Breast epithelium (tissue), 4 donors: ENCODE measurements at regions not wholly inside any gene's neighbourhood (a gene's known extent, or its start where the extent isn't known, plus 50 kb on each side); places are given as distances from the start of the nearest gene placed in this dataset.

Experiments
- DNase-seq, 2 donors: peaks; one replicate each; pipeline ENCODE4 v3.0.0-alpha.2; 2019; ENCODE audit warnings: low spot score in 2 of 2
- H3K27ac ChIP-seq, 2 donors: fragments of 200-600 bp; sonication (generic) in 1 of 2; one replicate each; pipeline ENCODE4 v1.5.1; 2016 to 2019; ENCODE audit warnings: mild to moderate bottlenecking in 1 of 2
- H3K27me3 ChIP-seq, 2 donors: fragments of 200-600 bp; sonication (generic) in 1 of 2; one replicate each; pipeline versions ENCODE4 v1.5.1 to v1.6.0; 2017 to 2019; ENCODE audit warnings: control low read depth in 1 of 2, mild to moderate bottlenecking in 1 of 2
- H3K36me3 ChIP-seq: fragments of 200-600 bp; one replicate; pipeline ENCODE4 v1.5.1; 2019
- H3K4me1 ChIP-seq, 2 donors: fragments of 200-600 bp; sonication (generic); one replicate each; pipeline ENCODE4 v1.5.1; 2016 to 2019; ENCODE audit warnings: control low read depth in 1 of 2
- H3K4me3 ChIP-seq, 3 donors: fragments of 200-600 bp; sonication (generic); 1 replicate in 2 of 3; 2 replicates in 1 of 3; pipeline ENCODE4 v1.5.1; 2016 to 2019; ENCODE audit warnings: mild to moderate bottlenecking in 3 of 3, moderate library complexity in 2 of 3
- H3K9me3 ChIP-seq, 2 donors: fragments of 200-600 bp; sonication (generic) in 1 of 2; one replicate each; pipeline ENCODE4 v1.5.1; 2016 to 2019; ENCODE audit warnings: control low read depth in 1 of 2
- POLR2A ChIP-seq: fragments of 450-650 bp; IDR thresholded peaks from one replicate; pipeline ENCODE4 v1.6.1; 2016; ENCODE audit warnings: antibody characterized with exemption, mild to moderate bottlenecking, moderate library complexity
- POLR2AphosphoS5 ChIP-seq, 3 donors: sonication (generic); formaldehyde crosslinking; IDR thresholded peaks; one replicate each; pipeline ENCODE4 v1.6.1; 2017; ENCODE audit warnings: antibody characterized with exemption in 3 of 3
- intact Hi-C: fragments of 100-400 bp; cut with DNase I; formaldehyde crosslinking; loops from one replicate; pipeline ENCODE4 v1.15.1; 2023; ENCODE audit warnings: low total_unique reads
- TF ChIP-seq, protein P1 (sequence below), 3 donors: fragments of 450-650 bp; IDR thresholded peaks; one replicate each; pipeline ENCODE4 v1.5.1; 2016 to 2017; ENCODE audit warnings: antibody characterized with exemption in 3 of 3, mild to moderate bottlenecking in 3 of 3, moderate library complexity in 3 of 3

DNA sequence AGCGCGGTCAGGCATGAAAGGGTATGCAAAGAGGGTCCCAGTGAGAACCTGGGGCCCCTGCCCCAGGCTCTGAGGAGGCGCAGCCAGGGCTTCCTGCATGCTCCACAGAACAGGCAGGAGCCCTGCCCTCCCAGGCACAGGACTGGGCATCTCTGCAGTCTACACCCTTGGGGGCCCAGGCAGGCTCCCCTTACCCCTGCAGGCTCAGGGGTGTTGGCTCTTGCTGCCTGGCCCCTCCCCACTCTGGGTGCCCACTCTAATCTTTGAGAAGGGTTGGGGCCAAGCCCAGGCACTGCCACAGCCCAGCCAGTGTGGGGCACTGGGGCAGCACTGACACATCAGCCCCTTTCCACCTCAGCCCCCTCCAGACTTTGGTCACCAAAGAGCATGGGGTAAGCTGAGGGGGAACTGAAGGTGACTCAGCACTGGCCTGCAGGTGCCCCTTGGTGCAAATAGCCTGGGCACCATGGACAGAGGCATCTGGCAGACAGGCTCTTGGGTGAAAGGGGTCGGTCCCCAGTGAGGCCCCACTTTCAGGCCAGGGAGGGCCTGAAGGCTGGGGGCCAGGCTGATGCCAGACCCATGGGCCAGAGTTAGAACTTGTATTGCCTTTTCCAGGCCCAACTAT lies 73.4 kb downstream of the NPAP1 start:
- H3K27ac ChIP-seq = no peak overlapping the region
- H3K4me3 ChIP-seq = no peak overlapping the region
- no peaks in the 10 kb centered on the region for H3K4me1 ChIP-seq
- TF ChIP-seq POLR2AphosphoS5 (IDR thresholded peaks at IDR 0.05) = no peak
- TF ChIP-seq, protein P1, sequence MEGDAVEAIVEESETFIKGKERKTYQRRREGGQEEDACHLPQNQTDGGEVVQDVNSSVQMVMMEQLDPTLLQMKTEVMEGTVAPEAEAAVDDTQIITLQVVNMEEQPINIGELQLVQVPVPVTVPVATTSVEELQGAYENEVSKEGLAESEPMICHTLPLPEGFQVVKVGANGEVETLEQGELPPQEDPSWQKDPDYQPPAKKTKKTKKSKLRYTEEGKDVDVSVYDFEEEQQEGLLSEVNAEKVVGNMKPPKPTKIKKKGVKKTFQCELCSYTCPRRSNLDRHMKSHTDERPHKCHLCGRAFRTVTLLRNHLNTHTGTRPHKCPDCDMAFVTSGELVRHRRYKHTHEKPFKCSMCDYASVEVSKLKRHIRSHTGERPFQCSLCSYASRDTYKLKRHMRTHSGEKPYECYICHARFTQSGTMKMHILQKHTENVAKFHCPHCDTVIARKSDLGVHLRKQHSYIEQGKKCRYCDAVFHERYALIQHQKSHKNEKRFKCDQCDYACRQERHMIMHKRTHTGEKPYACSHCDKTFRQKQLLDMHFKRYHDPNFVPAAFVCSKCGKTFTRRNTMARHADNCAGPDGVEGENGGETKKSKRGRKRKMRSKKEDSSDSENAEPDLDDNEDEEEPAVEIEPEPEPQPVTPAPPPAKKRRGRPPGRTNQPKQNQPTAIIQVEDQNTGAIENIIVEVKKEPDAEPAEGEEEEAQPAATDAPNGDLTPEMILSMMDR (IDR thresholded peaks at IDR 0.05) = no peak
- TF ChIP-seq POLR2A = no peak
- DNase-seq = no peak
- no peaks in the 10 kb centered on the region for H3K36me3 ChIP-seq
- no peaks in the 10 kb centered on the region for H3K27me3 ChIP-seq
- intact Hi-C loops = no loop called here
- H3K9me3 ChIP-seq = peaks cover 3 to 22% of the 10 kb centered on the region in 2 donors

DNA sequence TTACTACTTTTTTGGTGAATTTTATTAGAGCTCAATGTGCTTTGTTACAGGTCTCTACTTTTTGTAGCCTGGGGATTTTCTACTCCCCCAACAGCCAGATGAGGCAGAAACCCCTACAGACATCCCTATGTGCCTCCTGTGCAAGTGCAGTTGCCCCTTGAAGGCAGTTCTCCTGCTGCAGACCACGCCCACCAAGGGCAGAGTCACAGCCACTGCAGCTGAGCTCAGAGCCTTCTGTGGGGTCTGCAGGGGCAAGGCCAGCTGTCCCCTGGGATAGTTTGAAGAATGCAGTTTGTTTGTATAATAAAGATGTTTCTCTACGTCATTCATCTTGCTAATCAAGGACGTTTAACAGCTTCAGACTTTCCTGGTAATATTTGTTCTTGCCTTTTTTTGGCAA lies 76.8 kb downstream of the NPAP1 start:
- H3K27ac ChIP-seq = no peak overlapping the region
- H3K36me3 ChIP-seq = no peaks in the 10 kb centered on the region
- DNase-seq = no peak
- no peaks in the 10 kb centered on the region for H3K27me3 ChIP-seq
- peaks cover 3 to 30% of the 10 kb centered on the region in 2 donors for H3K9me3 ChIP-seq
- intact Hi-C loops = no loop called here
- TF ChIP-seq POLR2AphosphoS5 (IDR thresholded peaks at IDR 0.05) (no peak), POLR2A (no peak)
- TF ChIP-seq, protein P1 (IDR thresholded peaks at IDR 0.05) = no peak
- no peaks in the 10 kb centered on the region for H3K4me1 ChIP-seq
- H3K4me3 ChIP-seq = no peak overlapping the region

DNA sequence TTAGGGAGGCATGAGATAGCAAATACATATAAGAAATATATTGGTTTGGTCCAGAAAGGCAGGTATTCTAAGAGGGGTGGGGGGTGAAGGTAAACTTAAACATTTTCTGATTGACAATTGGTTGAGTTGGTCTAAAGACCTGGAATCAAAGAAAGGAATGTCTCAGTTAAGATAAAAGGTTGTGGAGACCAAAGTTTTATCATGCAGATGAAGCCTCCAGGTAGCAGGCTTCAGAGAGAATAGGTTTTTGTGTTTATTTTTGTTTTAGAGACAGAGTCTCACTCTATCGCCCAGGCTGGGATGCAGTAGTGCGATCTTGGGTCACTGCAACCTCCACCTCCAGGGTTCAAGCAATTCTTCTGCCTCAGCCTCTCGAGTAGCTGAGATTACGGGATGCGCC lies 80.5 kb downstream of the NPAP1 start:
- Histone ChIP-seq H3K9me3 (peaks cover 0 to 17% of the 10 kb centered on the region in 2 donors), H3K27ac (no peak overlapping the region), H3K36me3 (no peaks in the 10 kb centered on the region), H3K27me3 (no peaks in the 10 kb centered on the region), H3K4me3 (no peak overlapping the region), H3K4me1 (no peaks in the 10 kb centered on the region)
- TF ChIP-seq POLR2A = no peak
- TF ChIP-seq POLR2AphosphoS5 (IDR thresholded peaks at IDR 0.05) = no peak
- TF ChIP-seq, protein P1 (IDR thresholded peaks at IDR 0.05) = no peak
- intact Hi-C loops = no loop called here
- no peak for DNase-seq

DNA sequence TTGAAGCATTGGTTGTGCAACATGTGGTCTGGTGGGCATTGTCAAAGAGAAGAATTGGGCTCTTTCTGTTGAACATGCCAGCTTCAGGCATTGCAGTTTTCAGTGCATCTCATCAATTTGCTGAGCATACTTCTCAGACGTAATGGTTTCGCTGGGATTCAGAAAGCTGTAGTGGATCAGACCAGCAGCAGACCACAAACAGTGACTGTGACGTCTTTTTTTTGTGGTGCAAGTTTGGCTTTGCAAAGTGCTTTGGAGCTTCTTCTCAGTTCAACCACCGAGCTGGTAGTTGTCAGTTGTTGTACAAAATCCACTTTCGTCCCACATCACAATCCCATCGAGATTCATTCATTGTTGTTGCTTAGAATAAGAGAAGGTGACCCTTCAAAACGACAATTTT lies 84.5 kb downstream of the NPAP1 start:
- TF ChIP-seq, protein P1 (IDR thresholded peaks at IDR 0.05) = no peak
- no peak for TF ChIP-seq POLR2A
- no peak for TF ChIP-seq POLR2AphosphoS5 (IDR thresholded peaks at IDR 0.05)
- no peaks in the 10 kb centered on the region for H3K36me3 ChIP-seq
- peaks cover 0 to 7% of the 10 kb centered on the region in 2 donors for H3K9me3 ChIP-seq
- no peaks in the 10 kb centered on the region for H3K4me1 ChIP-seq
- intact Hi-C loops = no loop called here
- no peak for DNase-seq
- H3K27me3 ChIP-seq = no peaks in the 10 kb centered on the region
- H3K27ac ChIP-seq = no peak overlapping the region
- H3K4me3 ChIP-seq = no peak overlapping the region

DNA sequence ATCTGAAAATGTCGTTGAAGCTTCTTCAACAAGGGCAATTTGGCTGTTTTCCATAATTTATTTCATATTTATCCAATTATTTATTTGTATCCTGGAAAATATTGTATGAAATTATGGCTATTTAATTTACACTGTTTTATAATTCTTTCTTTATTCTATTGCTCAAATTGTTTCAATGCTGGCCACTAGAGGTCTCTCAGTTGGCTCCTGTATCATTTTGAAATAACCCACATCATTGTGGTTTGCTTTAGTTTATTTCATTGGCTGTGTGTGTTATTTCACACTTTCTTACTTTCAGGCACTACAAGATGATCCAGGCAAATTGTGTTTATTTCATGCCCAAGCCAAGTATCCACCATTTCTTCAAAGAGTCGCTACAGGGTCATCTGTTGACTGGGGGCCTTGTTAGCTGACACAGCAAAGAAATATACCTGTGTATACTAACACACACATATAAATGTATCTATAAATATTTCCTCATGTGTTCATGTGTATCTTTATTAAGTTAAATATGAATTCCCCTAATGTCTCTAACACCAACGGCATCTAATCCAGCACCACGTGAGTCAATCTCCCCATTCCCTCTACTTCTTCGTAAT lies 86.2 kb downstream of the NPAP1 start:
- H3K27me3 ChIP-seq = no peaks in the 10 kb centered on the region
- no peak overlapping the region for H3K4me3 ChIP-seq
- no peak for TF ChIP-seq POLR2AphosphoS5 (IDR thresholded peaks at IDR 0.05)
- TF ChIP-seq POLR2A = no peak
- TF ChIP-seq, protein P1 (IDR thresholded peaks at IDR 0.05) = no peak
- DNase-seq = no peak
- no peaks in the 10 kb centered on the region for H3K36me3 ChIP-seq
- intact Hi-C loops = no loop called here
- no peaks in the 10 kb centered on the region for H3K9me3 ChIP-seq
- H3K4me1 ChIP-seq = no peaks in the 10 kb centered on the region
- H3K27ac ChIP-seq = no peak overlapping the region
